Sigmoid colon (tissue), 4 donors: ENCODE measurements at regions not wholly inside any gene's neighbourhood (a gene's known extent, or its start where the extent isn't known, plus 50 kb on each side); places are given as distances from the start of the nearest gene placed in this dataset.

ENCODE experiments used
- EP300 ChIP-seq, 4 donors: sonication (generic); formaldehyde crosslinking; IDR thresholded peaks; one replicate each; pipeline ENCODE4 v1.6.1; 2017; ENCODE audit warnings: antibody characterized with exemption in 4 of 4
- POLR2A ChIP-seq, 2 donors: fragments of 450-650 bp; IDR thresholded peaks; one replicate each; pipeline ENCODE4 v1.6.1; 2016; ENCODE audit warnings: antibody characterized with exemption in 2 of 2, mild to moderate bottlenecking in 2 of 2, moderate library complexity in 2 of 2
- POLR2AphosphoS5 ChIP-seq, 4 donors: sonication (generic); formaldehyde crosslinking; IDR thresholded peaks; one replicate each; pipeline ENCODE4 v1.6.1; 2017; ENCODE audit warnings: antibody characterized with exemption in 4 of 4
- TF ChIP-seq, protein P1 (sequence below), 4 experiments: fragments of 450-650 bp in 3 of 4; fragments of 200-600 bp in 1 of 4; IDR thresholded peaks; one replicate each; pipeline ENCODE4 v1.5.1; 2016 to 2019; ENCODE audit warnings: antibody characterized with exemption in 4 of 4, mild to moderate bottlenecking in 3 of 4, moderate library complexity in 2 of 4

DNA sequence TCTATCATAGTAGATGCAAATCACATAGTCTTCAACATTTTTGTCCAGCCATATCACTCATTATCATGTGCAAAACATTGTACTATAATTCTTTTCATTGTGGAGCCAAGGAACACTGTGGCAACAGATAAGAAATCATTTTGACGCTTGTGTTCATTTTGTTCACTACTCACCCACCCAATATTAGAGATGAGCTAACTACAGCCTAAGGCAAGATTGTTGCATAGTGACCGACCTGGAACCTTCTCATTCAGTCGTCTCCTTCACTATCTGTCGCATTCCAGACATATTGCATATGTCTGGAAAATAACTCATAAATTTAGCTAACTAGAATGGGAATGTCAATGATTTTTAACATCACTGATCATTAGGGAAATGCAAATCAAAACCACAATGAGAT lies 270.3 kb downstream of the CGGBP1 start:
- TF ChIP-seq, protein P1, sequence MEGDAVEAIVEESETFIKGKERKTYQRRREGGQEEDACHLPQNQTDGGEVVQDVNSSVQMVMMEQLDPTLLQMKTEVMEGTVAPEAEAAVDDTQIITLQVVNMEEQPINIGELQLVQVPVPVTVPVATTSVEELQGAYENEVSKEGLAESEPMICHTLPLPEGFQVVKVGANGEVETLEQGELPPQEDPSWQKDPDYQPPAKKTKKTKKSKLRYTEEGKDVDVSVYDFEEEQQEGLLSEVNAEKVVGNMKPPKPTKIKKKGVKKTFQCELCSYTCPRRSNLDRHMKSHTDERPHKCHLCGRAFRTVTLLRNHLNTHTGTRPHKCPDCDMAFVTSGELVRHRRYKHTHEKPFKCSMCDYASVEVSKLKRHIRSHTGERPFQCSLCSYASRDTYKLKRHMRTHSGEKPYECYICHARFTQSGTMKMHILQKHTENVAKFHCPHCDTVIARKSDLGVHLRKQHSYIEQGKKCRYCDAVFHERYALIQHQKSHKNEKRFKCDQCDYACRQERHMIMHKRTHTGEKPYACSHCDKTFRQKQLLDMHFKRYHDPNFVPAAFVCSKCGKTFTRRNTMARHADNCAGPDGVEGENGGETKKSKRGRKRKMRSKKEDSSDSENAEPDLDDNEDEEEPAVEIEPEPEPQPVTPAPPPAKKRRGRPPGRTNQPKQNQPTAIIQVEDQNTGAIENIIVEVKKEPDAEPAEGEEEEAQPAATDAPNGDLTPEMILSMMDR (IDR thresholded peaks at IDR 0.05), result no peak
- no peak for TF ChIP-seq EP300 (IDR thresholded peaks at IDR 0.05)
- TF ChIP-seq POLR2AphosphoS5 (IDR thresholded peaks at IDR 0.05), result no peak
- TF ChIP-seq POLR2A (IDR thresholded peaks at IDR 0.05), result no peak
